SK-N-SH treated with all-trans-retinoic acid at 6 μM for 48 hours (cell line): ENCODE measurements at regions not wholly inside any gene's neighbourhood (a gene's known extent, or its start where the extent isn't known, plus 50 kb on each side); places are given as distances from the start of the nearest gene placed in this dataset.

ENCODE experiments used
- ATAC-seq: fragments of 200-7000 bp; cut with Tn5 transposase; 3 replicates; pipeline ENCODE4 v1.9.1; 2020; ENCODE audit warnings: mild to moderate bottlenecking, moderate library complexity
- BACH2 ChIP-seq: fragments of 250-450 bp; sonication (Bioruptor Pico); IDR thresholded peaks from 2 replicates; pipeline ENCODE4 v1.9.0; 2021; ENCODE audit warnings: mild to moderate bottlenecking, borderline replicate concordance
- CSDC2 ChIP-seq: fragments of 250-450 bp; sonication (Bioruptor Pico); IDR thresholded peaks from 2 replicates; pipeline ENCODE4 v1.5.0; 2020; ENCODE audit warnings: mild to moderate bottlenecking, moderate library complexity
- GLIS3 ChIP-seq: fragments of 250-450 bp; sonication (Bioruptor Pico); IDR thresholded peaks from 2 replicates; pipeline ENCODE4 v1.5.0; 2020; ENCODE audit warnings: mild to moderate bottlenecking, moderate library complexity
- ISL1 ChIP-seq: fragments of 250-450 bp; sonication (Bioruptor Pico); IDR thresholded peaks from 2 replicates; pipeline ENCODE4 v2.1.2; 2022; ENCODE audit warnings: mild to moderate bottlenecking, moderate library complexity
- OSR1 ChIP-seq: fragments of 250-450 bp; sonication (Bioruptor Pico); IDR thresholded peaks from 2 replicates; pipeline ENCODE4 v1.8.0; 2022; ENCODE audit warnings: moderate library complexity, mild to moderate bottlenecking, inconsistent platforms
- PPARA ChIP-seq: fragments of 250-450 bp; sonication (Bioruptor Pico); IDR thresholded peaks from 2 replicates; pipeline ENCODE4 v1.5.0; 2020; ENCODE audit warnings: mild to moderate bottlenecking, borderline replicate concordance
- SNAI2 ChIP-seq: fragments of 250-450 bp; sonication (Bioruptor Pico); IDR thresholded peaks from 2 replicates; pipeline ENCODE4 v1.5.0; 2020; ENCODE audit warnings: mild to moderate bottlenecking, moderate library complexity
- TOX ChIP-seq: fragments of 250-450 bp; sonication (Bioruptor Pico); IDR thresholded peaks from 2 replicates; pipeline ENCODE4 v1.8.0; 2021; ENCODE audit warnings: mild to moderate bottlenecking, moderate library complexity, borderline replicate concordance
- ZC3H10 ChIP-seq: fragments of 250-450 bp; sonication (Bioruptor Pico); IDR thresholded peaks from 2 replicates; pipeline ENCODE4 v1.5.1; 2021; ENCODE audit warnings: mild to moderate bottlenecking, moderate library complexity
- ZFP3 ChIP-seq: fragments of 250-450 bp; sonication (Bioruptor Pico); IDR thresholded peaks from 2 replicates; pipeline ENCODE4 v1.5.0; 2020; ENCODE audit warnings: mild to moderate bottlenecking, moderate library complexity
- ZFP30 ChIP-seq: fragments of 450-650 bp; formaldehyde crosslinking; IDR thresholded peaks from 2 replicates; pipeline ENCODE4 v1.5.0; 2022; ENCODE audit warnings: mild to moderate bottlenecking, moderate library complexity
- ZNF8 ChIP-seq: fragments of 450-650 bp; formaldehyde crosslinking; IDR thresholded peaks from 2 replicates; pipeline ENCODE4 v1.5.0; 2020; ENCODE audit warnings: mild to moderate bottlenecking, moderate library complexity
- TF ChIP-seq, protein P1 (sequence below): fragments of 250-450 bp; sonication (Bioruptor Pico); IDR thresholded peaks from 2 replicates; pipeline ENCODE4 v1.8.0; 2020; ENCODE audit warnings: mild to moderate bottlenecking, moderate library complexity, borderline replicate concordance
- TF ChIP-seq, protein P2 (sequence below): fragments of 250-450 bp; sonication (Bioruptor Pico); IDR thresholded peaks from 2 replicates; pipeline ENCODE4 v1.5.1; 2020; ENCODE audit warnings: low read depth, mild to moderate bottlenecking, moderate library complexity
- TF ChIP-seq, protein P3 (sequence below): fragments of 250-450 bp; sonication (Bioruptor Pico); IDR thresholded peaks from 2 replicates; pipeline ENCODE4 v1.5.1; 2021; ENCODE audit warnings: mild to moderate bottlenecking, moderate library complexity
- TF ChIP-seq, protein P4 (sequence below): fragments of 250-450 bp; sonication (Bioruptor Pico); IDR thresholded peaks from 2 replicates; pipeline ENCODE4 v1.5.0; 2020; ENCODE audit warnings: mild to moderate bottlenecking, moderate library complexity
- TF ChIP-seq, protein P5 (sequence below): fragments of 250-450 bp; sonication (Bioruptor Pico); IDR thresholded peaks from 2 replicates; pipeline ENCODE4 v1.8.0; 2021; ENCODE audit warnings: low read depth, mild to moderate bottlenecking, moderate library complexity, borderline replicate concordance

DNA sequence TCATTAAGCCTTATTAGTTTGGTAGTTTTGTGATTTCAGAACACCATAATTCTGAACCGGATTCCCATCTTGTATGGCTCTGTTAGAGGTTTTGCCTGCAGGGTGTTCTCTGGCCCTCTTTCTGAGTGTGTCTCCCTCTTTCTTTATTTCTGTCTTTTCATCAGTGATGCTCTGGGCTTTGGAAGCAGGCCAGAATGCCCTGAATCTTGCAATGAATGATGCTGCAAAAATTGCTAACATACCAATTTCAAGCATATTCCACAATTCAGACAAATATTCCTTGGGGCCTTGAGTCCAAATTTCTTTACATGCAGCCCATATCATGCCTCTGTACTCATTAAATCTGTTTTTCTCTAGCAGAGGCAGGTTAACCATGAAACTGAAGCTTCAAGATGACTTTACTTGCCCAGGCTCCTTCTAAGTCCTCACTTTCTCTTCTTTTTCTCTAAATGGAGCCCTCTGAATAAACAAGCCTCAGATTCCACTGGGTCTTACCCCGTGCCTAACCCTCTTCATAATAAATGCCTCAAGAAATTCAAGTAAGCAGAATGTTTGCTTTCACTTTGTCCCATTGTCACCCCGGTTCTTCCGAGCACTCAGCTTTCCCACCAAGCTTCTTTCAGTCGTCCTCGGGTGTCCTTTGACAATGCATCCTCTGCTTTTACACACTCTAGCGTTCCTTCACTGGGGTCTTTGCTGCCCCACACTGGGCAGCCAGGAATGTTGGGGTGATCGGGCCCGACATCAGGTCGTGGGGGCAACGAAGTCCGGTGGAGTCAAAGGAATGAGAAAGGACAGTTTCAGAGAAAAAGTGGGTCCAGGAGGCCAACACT lies 78.8 kb upstream of the SLC38A4 start:
- peak; percentile 5; the same call in 2 of the 3 replicates for ATAC-seq
- TF ChIP-seq, protein P1, sequence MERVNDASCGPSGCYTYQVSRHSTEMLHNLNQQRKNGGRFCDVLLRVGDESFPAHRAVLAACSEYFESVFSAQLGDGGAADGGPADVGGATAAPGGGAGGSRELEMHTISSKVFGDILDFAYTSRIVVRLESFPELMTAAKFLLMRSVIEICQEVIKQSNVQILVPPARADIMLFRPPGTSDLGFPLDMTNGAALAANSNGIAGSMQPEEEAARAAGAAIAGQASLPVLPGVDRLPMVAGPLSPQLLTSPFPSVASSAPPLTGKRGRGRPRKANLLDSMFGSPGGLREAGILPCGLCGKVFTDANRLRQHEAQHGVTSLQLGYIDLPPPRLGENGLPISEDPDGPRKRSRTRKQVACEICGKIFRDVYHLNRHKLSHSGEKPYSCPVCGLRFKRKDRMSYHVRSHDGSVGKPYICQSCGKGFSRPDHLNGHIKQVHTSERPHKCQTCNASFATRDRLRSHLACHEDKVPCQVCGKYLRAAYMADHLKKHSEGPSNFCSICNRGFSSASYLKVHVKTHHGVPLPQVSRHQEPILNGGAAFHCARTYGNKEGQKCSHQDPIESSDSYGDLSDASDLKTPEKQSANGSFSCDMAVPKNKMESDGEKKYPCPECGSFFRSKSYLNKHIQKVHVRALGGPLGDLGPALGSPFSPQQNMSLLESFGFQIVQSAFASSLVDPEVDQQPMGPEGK (CRISPR knock-in tag): no peak
- TF ChIP-seq ZFP3 (CRISPR knock-in tag) (no peak), CSDC2 (no peak)

DNA sequence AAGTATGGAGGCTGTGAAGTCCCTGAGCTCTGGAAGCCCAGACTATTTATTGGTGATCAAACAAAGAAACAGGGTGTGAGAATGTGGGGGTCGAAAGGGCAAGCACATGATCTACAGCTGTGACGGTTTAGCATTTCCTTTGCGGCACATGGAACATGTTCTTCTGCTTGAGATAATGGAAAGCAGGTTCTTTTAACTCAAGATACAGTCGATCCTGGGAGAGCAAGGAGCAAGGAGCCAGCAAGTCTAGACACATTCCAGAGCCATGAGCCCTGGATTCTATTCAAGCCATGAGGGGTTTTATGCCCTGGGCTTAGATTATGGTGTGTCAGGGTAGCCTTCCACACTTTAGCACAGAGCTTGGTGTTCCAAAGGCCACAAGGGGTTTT lies 79.4 kb upstream of the SLC38A4 start:
- peak; percentile 66 for ATAC-seq

DNA sequence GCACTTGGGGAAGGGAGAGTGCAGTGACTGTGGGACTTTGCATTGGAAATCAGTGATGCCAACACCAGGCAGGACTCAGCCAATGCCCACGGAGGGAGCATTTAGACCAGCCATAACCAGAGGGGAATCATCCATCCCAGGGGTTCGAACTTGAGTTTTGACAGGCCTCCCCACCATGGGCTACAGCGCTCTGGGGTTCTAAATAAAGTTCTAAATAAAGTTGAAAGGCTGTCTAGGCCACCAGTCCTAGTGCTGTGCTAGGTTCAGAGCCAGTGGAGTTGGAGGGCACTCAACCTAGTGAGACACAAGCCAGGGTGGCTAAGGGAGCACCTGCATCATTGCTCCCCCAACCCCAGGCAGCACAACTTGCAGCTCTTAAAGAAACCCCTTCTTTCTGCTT lies 82.0 kb upstream of the SLC38A4 start:
- no peak; the same call in 2 of the 3 replicates for ATAC-seq
- TF ChIP-seq, protein P2, sequence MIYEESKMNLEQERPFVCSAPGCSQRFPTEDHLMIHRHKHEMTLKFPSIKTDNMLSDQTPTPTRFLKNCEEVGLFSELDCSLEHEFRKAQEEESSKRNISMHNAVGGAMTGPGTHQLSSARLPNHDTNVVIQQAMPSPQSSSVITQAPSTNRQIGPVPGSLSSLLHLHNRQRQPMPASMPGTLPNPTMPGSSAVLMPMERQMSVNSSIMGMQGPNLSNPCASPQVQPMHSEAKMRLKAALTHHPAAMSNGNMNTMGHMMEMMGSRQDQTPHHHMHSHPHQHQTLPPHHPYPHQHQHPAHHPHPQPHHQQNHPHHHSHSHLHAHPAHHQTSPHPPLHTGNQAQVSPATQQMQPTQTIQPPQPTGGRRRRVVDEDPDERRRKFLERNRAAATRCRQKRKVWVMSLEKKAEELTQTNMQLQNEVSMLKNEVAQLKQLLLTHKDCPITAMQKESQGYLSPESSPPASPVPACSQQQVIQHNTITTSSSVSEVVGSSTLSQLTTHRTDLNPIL (CRISPR knock-in tag): no peak
- TF ChIP-seq BACH2 (CRISPR knock-in tag) (no peak), TOX (CRISPR knock-in tag) (no peak), ZFP30 (CRISPR knock-in tag) (no peak), OSR1 (CRISPR knock-in tag) (no peak), ZC3H10 (no peak), PPARA (CRISPR knock-in tag) (no peak), GLIS3 (no peak), ISL1 (no peak), ZNF8 (CRISPR knock-in tag) (no peak)
- TF ChIP-seq, protein P3, sequence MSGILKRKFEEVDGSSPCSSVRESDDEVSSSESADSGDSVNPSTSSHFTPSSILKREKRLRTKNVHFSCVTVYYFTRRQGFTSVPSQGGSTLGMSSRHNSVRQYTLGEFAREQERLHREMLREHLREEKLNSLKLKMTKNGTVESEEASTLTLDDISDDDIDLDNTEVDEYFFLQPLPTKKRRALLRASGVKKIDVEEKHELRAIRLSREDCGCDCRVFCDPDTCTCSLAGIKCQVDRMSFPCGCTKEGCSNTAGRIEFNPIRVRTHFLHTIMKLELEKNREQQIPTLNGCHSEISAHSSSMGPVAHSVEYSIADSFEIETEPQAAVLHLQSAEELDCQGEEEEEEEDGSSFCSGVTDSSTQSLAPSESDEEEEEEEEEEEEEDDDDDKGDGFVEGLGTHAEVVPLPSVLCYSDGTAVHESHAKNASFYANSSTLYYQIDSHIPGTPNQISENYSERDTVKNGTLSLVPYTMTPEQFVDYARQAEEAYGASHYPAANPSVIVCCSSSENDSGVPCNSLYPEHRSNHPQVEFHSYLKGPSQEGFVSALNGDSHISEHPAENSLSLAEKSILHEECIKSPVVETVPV (CRISPR knock-in tag): no peak
- TF ChIP-seq, protein P4, sequence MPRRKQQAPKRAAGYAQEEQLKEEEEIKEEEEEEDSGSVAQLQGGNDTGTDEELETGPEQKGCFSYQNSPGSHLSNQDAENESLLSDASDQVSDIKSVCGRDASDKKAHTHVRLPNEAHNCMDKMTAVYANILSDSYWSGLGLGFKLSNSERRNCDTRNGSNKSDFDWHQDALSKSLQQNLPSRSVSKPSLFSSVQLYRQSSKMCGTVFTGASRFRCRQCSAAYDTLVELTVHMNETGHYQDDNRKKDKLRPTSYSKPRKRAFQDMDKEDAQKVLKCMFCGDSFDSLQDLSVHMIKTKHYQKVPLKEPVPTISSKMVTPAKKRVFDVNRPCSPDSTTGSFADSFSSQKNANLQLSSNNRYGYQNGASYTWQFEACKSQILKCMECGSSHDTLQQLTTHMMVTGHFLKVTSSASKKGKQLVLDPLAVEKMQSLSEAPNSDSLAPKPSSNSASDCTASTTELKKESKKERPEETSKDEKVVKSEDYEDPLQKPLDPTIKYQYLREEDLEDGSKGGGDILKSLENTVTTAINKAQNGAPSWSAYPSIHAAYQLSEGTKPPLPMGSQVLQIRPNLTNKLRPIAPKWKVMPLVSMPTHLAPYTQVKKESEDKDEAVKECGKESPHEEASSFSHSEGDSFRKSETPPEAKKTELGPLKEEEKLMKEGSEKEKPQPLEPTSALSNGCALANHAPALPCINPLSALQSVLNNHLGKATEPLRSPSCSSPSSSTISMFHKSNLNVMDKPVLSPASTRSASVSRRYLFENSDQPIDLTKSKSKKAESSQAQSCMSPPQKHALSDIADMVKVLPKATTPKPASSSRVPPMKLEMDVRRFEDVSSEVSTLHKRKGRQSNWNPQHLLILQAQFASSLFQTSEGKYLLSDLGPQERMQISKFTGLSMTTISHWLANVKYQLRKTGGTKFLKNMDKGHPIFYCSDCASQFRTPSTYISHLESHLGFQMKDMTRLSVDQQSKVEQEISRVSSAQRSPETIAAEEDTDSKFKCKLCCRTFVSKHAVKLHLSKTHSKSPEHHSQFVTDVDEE (CRISPR knock-in tag): no peak

DNA sequence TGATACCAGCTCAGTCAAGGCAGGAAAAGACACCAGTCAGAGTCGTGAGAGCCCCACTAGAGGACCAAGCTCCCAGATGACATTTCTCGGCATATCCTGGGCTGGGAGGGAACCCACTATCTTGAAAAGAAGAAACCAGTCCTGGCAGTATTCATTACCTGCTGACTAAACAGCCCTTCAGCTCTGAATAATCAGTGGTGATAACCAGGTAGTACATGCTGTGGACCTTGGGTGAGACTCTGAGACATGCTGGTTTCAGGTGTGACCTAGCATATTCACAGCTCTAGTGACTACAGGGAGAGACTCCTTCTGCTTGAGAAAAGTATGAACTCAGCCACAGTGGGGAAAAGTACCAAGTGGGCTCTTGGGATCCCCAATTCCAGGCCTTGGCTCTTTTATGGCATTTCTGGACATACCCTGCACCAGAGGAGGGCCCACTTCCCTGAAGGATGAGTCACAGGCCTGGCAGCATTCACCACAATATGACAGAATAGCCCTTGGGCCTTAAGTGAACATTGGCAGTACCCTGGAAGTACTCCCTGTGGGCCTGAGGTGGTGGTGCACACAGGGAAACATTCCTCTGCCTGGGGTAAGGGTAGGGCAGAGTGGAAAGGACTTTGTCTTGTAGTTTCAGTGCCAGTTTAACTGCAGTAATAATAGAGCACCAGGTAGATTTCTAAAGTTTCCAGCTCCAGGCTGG lies 82.6 kb upstream of the SLC38A4 start:
- peak; percentile 81 for ATAC-seq
- no peak for TF ChIP-seq GLIS3
- no peak for TF ChIP-seq PPARA (CRISPR knock-in tag)
- no peak for TF ChIP-seq CSDC2
- no peak for TF ChIP-seq TOX (CRISPR knock-in tag)
- TF ChIP-seq SNAI2 (CRISPR knock-in tag): no peak

DNA sequence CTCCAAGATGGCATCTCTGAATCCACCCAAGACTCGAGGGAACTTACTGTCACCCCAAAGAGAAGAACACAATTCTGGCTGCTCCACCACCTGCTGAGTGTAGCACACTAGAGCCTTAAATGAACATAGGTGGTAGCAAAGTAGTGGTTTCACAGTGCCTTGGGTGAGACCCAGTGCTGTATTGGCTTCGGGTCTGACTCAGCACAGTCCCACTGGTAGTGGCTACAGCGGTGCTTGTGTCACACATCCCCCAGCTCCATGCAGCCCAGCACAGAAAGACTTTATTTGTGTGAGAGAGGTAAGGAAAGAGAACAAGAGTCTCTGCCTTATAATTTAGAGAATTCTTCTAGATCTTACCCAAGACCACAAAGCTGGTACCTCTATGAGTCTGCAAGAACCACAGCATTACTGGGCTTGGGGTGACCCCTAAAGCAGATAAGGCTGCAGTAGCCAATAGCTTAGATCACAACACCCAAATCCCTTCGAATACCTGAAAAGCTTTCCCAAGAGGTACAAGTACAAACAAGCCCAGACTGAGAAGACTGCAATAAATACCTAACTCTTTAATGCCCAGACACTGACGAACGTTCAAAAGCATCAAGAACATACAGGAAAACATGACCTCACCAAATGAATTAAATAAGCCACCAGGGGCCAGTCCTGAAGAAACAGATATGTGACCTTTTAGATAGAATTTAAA lies 83.3 kb upstream of the SLC38A4 start:
- ATAC-seq: peak; percentile 6; the same call in 2 of the 3 replicates
- TF ChIP-seq CSDC2: no peak
- no peak for TF ChIP-seq TOX (CRISPR knock-in tag)
- TF ChIP-seq BACH2 (CRISPR knock-in tag): no peak
- no peak for TF ChIP-seq SNAI2 (CRISPR knock-in tag)
- TF ChIP-seq, protein P2 (CRISPR knock-in tag): no peak
- TF ChIP-seq, protein P5, sequence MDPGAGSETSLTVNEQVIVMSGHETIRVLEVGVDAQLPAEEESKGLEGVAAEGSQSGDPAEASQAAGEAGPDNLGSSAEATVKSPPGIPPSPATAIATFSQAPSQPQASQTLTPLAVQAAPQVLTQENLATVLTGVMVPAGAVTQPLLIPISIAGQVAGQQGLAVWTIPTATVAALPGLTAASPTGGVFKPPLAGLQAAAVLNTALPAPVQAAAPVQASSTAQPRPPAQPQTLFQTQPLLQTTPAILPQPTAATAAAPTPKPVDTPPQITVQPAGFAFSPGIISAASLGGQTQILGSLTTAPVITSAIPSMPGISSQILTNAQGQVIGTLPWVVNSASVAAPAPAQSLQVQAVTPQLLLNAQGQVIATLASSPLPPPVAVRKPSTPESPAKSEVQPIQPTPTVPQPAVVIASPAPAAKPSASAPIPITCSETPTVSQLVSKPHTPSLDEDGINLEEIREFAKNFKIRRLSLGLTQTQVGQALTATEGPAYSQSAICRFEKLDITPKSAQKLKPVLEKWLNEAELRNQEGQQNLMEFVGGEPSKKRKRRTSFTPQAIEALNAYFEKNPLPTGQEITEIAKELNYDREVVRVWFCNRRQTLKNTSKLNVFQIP (CRISPR knock-in tag): no peak
- TF ChIP-seq ZFP3 (CRISPR knock-in tag): no peak
- TF ChIP-seq, protein P1 (CRISPR knock-in tag): no peak
- no peak for TF ChIP-seq ZFP30 (CRISPR knock-in tag)
- TF ChIP-seq ZNF8 (CRISPR knock-in tag): no peak
- TF ChIP-seq GLIS3: no peak
